Endothelial cell of umbilical vein (primary cell): ENCODE measurements at regions not wholly inside any gene's neighbourhood (a gene's known extent, or its start where the extent isn't known, plus 50 kb on each side); places are given as distances from the start of the nearest gene placed in this dataset.

Experiments used
- EZH2 ChIP-seq: IDR thresholded peaks from 2 replicates; pipeline ENCODE4 v1.6.1; 2012; ENCODE audit warnings: borderline replicate concordance, low read depth, mild to moderate bottlenecking, moderate library complexity, low read length, inconsistent platforms; ENCODE audit not compliant: severe bottlenecking
- JUN ChIP-seq: IDR thresholded peaks from 2 replicates; pipeline ENCODE4 v1.6.1; 2011; ENCODE audit warnings: borderline replicate concordance, low read depth; ENCODE audit not compliant: insufficient read length, insufficient read depth
- POLR2A ChIP-seq: IDR thresholded peaks from 2 replicates; pipeline ENCODE4 v1.6.1; 2012; ENCODE audit warnings: low read depth, mild to moderate bottlenecking, control low read depth, low read length
- POLR2AphosphoS5 ChIP-seq: IDR thresholded peaks from 2 replicates; pipeline ENCODE4 v1.6.1; 2012; ENCODE audit warnings: low read depth, mild to moderate bottlenecking, control low read depth, low read length, moderate library complexity; ENCODE audit not compliant: insufficient read depth
- TF ChIP-seq, protein P1 (sequence below), 2 donors: IDR thresholded peaks; 1 replicate in 1 of 2; 2 replicates in 1 of 2; pipeline ENCODE4 v1.5.1; 2011; ENCODE audit warnings: low read length in 2 of 2, mild to moderate bottlenecking in 2 of 2, moderate library complexity in 2 of 2, control low read depth in 1 of 2, inconsistent platforms in 1 of 2, low read depth in 1 of 2; ENCODE audit not compliant: insufficient read depth in 1 of 2; ENCODE audit errors: extremely low read depth in 1 of 2
- TF ChIP-seq, protein P2 (sequence below): IDR thresholded peaks from 2 replicates; pipeline ENCODE4 v1.6.1; 2011; ENCODE audit not compliant: insufficient read depth, insufficient read length

DNA sequence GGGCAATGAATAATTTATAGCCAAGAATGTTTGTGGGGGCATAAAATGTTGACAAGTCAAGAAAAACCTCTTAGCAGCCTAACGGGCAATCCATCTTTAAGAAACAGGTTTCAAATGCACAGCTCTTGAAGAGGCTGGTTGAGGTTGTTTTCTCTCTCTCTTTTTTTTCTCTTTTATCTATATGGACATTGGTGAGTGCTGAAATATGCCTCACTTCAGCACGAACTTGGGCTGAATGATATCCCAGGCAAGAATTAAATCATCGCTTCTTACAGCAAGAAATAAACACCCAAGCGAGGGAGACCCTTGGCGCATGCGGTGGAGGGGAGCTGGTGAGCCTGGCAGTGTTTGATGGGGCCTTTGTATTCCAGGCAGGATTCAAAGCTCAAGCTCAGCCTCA lies 160.9 kb downstream of the OAT start:
- TF ChIP-seq, protein P1, sequence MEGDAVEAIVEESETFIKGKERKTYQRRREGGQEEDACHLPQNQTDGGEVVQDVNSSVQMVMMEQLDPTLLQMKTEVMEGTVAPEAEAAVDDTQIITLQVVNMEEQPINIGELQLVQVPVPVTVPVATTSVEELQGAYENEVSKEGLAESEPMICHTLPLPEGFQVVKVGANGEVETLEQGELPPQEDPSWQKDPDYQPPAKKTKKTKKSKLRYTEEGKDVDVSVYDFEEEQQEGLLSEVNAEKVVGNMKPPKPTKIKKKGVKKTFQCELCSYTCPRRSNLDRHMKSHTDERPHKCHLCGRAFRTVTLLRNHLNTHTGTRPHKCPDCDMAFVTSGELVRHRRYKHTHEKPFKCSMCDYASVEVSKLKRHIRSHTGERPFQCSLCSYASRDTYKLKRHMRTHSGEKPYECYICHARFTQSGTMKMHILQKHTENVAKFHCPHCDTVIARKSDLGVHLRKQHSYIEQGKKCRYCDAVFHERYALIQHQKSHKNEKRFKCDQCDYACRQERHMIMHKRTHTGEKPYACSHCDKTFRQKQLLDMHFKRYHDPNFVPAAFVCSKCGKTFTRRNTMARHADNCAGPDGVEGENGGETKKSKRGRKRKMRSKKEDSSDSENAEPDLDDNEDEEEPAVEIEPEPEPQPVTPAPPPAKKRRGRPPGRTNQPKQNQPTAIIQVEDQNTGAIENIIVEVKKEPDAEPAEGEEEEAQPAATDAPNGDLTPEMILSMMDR (IDR thresholded peaks at IDR 0.05; ENCODE audit: extremely low read depth in 1 of 2, insufficient read depth in 1 of 2, low read depth in 1 of 2, low read length in 2 of 2): no peak
- no peak for TF ChIP-seq EZH2
- TF ChIP-seq POLR2A: no peak
- no peak for TF ChIP-seq POLR2AphosphoS5
- no peak for TF ChIP-seq JUN
- TF ChIP-seq, protein P2, sequence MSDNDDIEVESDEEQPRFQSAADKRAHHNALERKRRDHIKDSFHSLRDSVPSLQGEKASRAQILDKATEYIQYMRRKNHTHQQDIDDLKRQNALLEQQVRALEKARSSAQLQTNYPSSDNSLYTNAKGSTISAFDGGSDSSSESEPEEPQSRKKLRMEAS: no peak
